NCI-H345 treated with DMSO at 0.1 percent for 48 hours (cell line): ENCODE measurements at regions not wholly inside any gene's neighbourhood (a gene's known extent, or its start where the extent isn't known, plus 50 kb on each side); places are given as distances from the start of the nearest gene placed in this dataset.
A peak's percentile ranks its signal among the peaks of the same experiment; 100 is the strongest.
"Not testable (repeated sequence)": the region's sequence is repeated elsewhere in the genome, so short reads cannot be mapped to it uniquely, and the experiment has no call there.

ENCODE experiments used
- DNase-seq: peaks from one replicate; lab custom pipeline; 2025; ENCODE audit not compliant: unreplicated experiment; lab: John Stamatoyannopoulos, UW

GRCh38 chr6:28657769-28658465 lies 132.2 kb downstream of the GPX5 start:
- DNase-seq, result no peak

GRCh38 chr6:28658475-28659249 lies 133.0 kb downstream of the GPX5 start:
- DNase-seq, result no peak

- DNase-seq, result no peak
Measured at GRCh38 chr6:28659250-28659566, 133.5 kb downstream of the GPX5 start.

DNA sequence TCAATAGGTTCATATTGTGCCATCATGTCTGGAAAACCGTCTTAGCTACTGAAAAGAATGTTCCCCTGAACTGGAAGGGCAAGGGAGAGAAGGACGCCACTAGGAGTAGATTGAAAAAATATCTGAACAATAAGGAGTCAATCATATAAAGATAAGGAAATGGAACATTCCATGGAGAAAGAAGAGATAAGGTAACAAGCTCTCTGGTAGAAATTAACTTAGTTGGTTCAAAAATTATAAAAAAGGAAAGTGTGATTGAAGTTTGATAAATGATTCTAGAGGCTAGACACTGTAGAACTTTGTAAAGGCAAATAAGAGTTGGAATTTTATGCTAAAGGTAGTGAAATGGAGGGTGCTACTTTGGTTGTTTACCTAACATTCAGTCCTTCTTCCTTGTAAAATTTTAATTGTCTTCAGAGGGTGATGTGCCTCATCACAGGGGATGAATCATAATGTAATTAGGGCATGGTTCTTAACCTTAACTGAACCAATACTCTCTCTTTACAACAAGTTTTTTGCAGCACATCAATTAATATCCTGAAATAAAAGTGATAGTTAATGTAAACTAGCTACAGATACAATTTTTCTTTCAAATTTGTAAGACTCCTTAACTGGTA lies 135.5 kb downstream of the GPX5 start:
- DNase-seq, result no peak

DNA sequence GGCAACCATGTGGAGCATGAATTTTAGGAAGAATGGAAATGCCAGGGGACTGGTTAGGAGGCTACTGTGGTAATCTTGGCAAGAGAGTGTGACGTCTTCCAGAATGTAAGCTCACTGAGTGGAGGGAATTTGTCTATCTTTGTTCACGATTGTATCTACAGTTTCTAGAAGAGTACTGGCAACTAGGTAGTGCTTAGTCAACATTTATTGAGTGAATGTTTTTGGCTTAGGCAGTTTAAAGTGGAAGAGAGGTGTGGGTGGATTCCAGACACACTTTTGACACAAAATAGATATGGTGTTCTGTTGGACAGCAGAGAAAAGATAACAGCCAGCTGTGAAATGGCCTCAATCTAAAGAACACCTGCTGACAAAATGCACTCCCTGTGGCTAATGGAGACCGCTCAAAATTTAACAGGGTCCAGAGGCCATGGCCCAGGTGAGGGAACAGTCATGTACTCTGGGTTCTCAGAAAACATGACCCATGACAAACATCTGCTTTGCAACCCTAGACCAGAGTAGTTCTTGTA lies 139.3 kb downstream of the GPX5 start:
- no peak for DNase-seq

DNA sequence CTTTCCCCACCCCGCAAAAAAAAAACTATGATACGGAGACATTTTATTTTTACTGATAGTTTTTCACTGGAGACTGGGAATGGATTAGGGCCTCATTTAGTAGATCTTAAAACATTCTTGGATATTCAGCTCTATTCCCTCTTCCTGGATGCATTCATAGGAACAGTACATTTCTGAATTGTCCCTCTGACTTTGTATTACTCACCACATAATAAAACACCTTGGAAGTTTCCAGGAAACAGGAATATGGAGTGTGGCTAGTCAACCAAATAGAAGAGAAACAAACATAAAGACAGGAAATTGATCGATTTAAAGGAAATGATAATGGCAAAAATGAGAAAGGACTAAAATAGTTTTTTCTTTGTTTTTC lies 147.7 kb downstream of the GPX5 start:
- no peak for DNase-seq

DNA sequence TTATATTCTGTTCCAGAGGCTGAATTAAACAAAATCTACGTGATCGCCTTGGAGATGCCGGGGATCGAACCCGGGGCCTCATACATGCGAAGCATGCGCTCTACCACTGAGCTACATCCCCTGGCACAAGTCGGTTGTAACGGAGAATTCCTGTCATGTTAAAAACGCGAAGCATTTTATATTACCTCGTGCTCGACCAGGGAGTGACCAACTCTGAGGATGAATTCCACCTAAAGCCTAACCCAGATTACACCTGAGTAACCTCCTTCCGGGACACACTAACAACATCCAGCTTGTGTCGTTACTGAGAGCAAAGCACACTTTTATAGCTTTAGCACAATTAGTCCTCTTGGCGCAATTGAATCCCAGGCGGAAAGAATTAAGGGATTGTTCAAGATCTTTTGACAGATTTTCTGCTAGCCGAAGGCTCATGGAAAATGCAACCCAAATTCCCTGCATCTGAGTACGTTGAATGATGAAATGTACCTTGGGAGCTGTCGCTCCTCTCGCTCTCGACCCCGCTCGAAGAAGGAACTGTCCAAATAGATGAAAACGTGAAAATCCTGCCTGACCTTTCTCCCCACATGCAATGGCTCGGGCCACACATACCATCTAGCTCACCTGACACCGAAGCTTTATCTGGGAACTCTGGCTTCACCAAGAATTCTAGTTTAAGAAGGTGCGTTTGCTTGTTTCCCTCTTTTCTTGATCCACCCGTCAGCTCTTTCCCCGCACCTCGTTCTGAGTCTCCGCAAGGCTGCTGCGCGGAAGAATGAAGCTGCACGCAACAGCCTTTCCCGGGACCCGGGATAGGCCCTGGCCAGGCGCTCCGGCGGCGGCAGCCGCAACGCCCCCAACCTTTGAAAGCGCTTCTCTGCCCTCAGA lies 148.3 kb downstream of the GPX5 start:
- no peak for DNase-seq

DNA sequence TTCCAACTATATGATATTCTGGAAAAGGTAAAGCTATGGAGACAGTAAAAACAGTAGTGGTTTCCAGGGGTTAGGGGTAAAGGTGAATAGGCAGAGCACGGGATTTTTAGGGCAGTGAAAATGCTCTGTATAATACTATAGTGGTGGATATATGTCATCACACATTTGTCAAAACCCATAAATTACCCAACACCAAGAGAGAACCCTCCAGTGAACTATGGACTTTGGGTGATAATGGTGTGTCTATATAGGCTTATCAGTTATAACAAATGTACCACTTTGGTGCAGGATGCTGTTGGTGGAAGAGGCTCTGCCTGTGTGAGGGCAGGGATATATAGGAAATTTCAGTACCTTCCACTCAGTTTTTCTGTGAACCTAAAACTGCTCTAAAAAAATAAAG lies 149.9 kb downstream of the GPX5 start:
- DNase-seq, result no peak

DNA sequence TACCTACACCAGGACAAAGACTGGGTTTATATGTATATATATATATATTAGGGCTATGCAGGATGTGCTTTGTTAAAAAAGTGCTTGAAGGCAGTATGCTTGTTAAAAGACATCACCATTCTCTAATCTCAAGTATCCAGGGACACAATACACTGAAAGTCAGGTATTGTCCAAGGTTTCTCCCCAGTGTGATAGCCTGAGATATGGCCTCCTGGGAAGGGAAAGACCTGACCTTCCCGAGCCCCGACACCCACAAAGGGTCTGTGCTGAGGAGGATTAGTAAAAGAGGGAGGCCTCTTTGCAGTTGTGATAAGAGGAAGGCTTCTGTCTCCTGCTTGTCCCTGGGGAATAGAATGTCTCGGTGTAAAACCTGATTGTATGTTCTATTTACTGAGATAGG lies 156.9 kb downstream of the GPX5 start:
- DNase-seq, result no peak

DNA sequence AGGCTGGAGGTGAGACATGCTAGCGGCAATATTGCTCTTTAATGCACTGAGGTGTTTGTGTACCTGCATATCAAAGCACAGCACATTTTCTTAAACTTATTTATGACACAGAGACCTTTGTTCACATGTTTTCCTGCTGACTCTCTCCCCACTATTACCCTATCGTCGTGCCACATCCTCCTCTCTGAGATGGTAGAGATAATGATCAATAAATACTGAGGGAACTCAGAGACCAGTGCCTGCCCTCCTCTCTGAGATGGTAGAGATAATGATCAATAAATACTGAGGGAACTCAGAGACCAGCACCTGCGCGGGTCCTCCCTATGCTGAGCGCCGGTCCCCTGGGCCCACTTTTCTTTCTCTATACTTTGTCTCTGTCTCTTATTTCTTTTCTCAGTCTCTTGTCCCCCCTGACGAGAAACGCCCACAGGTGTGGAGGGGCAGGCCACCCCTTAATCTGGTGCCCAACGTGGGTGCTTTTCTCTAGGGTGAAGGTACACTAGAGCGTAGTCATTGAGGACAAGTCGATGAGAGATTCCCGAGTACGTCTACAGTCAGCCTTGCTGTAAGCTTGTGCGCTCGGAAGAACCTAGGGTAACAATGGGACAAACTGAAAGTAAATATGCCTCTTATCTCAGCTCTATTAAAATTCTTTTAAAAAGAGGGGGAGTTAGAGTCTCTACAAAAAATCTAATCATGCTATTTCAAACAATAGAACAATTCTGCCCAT lies 157.4 kb downstream of the GPX5 start:
- DNase-seq, result not testable (repeated sequence)

GRCh38 chr6:28683945-28684538 lies 158.4 kb downstream of the GPX5 start:
- no peak for DNase-seq

DNA sequence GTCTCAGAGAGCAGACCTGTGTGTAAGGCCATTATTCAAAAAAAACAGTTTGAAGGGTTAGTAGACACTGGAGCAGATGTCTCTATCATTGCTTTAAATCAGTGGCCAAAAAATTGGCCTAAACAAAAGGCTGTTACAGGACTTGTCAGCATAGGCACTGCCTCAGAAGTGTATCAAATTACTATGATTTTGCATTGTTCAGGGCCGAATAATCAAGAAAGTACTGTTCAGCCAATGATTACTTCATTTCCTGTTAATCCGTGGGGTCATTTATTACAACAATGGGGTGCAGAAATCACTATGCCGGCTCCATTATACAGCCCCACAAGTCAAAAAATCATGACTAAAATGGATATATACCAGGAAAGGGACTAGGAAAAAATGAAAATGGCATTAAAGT lies 160.3 kb downstream of the GPX5 start:
- DNase-seq, result not testable (repeated sequence)

GRCh38 chr6:28686446-28687027 lies 160.9 kb downstream of the GPX5 start:
- DNase-seq, result peak; percentile 34

GRCh38 chr6:28687309-28687981 lies 161.8 kb downstream of the GPX5 start:
- not testable (repeated sequence) for DNase-seq

- DNase-seq, result not testable (repeated sequence)
Measured at GRCh38 chr6:28691991-28692390, 166.3 kb downstream of the GPX5 start.

DNA sequence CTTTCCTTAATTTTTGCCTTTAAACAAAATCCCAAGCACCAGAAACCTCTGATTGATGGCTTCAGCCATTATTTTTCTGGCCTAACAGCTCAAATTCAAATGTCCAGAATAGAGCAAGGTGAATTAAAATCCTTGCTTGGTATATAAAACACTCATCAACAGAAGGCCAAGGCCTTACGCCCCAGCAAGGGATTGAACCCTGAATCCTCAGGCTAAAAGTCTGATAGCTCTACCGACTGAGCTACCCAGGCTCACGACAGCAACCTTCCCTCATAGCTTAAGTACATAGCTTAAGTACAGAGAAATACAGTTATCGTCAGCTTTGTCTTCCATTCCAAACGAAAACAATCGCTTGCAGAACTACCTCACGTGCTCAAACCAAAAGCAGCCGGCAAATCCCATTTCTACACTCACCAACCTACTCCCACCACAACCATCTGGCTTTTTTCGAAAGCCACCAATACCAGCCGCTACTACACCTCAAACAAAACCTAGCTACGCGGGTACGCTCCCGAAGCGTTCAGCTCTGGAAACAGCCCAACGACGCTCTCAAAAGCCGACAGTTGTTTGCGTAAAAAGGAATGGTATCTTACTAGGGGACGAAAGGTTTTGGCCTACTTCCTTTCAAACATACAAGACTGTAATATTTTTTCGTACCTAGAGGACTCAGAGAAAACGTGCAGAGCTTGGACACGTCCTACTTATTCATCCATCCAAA lies 167.5 kb downstream of the GPX5 start:
- no peak for DNase-seq

DNA sequence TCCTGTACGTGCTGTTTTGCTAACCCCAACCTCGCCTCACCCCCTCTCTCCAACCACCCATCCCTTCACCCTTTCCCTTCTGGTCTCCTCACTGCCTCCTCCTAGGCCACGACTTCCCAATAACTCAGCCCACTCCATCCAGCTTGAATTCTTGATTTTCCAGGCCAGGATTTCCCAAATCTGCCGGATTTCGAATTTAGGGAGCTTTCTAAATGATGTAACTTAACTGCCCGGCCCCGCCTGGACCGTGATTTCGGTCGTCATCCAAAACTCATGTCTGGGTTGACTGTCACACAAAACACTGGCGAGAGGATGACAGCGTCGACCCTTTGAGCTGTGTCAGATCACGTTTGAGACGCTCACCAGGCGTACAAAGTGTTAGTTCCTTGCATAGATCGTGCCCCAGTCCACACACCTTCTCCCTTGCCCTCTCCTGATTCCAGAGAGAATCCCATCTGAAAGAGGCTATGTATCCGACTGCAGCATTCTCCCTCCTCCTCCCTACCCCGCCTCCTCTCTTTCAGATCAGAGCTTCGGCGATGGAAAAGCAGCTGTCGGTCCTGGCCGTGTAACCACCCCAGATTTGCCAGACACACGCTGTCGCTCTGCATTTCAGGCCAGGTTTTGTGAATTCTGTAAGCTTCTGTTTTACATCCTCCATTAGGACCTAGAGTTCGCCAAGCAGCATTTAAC lies 168.2 kb downstream of the GPX5 start:
- no peak for DNase-seq

DNA sequence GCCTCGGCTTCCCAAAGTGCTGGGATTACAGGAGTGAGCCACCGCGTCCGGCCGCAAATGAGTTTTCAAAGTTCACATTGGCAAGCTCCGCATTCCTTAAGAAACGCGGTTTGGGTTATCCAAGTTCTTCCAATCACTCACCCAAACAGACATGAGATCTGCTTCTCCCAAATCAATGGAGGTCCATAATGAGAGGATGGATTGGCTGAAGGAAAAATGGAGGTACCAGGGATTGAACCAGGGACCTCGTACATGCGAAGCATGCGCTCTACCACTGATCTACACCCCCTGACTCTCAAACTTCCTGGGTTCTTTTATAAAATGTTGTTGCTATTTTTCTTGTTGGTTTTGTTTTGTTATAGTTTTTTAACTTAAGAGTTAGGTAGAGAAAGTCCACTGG lies 170.0 kb downstream of the GPX5 start:
- DNase-seq, result no peak
